GM10847 (cell line): ENCODE measurements at regions not wholly inside any gene's neighbourhood (a gene's known extent, or its start where the extent isn't known, plus 50 kb on each side); places are given as distances from the start of the nearest gene placed in this dataset.

ENCODE experiments used
- POLR2A ChIP-seq: IDR thresholded peaks from 2 replicates; pipeline ENCODE4 v1.6.1; 2011; ENCODE audit not compliant: insufficient read length; ENCODE audit errors: extremely low read depth

GRCh38 chr2:8537562-8538155, 144.2 kb upstream of the ID2 start:
- no peak for TF ChIP-seq POLR2A

DNA sequence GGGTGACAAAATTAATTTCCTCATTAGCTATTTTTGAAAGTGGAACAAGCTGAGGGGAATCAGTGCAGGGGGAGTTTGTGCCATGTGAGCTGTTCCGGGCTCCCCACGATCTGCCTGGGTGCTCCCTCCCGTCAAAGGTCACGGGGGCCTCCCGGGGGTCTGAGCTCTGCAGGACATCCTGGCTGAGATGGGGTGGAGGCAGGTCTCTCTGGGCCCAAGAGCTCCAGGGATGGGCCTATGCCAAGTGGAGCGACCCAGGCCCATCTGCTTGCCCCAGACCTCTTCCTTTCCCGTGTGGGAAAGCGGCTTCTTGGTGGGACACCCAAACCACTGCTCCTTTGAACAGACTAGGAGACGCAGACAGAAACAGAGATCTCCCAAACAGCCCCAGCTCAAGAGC, 143.3 kb upstream of the ID2 start:
- TF ChIP-seq POLR2A, result no peak

DNA sequence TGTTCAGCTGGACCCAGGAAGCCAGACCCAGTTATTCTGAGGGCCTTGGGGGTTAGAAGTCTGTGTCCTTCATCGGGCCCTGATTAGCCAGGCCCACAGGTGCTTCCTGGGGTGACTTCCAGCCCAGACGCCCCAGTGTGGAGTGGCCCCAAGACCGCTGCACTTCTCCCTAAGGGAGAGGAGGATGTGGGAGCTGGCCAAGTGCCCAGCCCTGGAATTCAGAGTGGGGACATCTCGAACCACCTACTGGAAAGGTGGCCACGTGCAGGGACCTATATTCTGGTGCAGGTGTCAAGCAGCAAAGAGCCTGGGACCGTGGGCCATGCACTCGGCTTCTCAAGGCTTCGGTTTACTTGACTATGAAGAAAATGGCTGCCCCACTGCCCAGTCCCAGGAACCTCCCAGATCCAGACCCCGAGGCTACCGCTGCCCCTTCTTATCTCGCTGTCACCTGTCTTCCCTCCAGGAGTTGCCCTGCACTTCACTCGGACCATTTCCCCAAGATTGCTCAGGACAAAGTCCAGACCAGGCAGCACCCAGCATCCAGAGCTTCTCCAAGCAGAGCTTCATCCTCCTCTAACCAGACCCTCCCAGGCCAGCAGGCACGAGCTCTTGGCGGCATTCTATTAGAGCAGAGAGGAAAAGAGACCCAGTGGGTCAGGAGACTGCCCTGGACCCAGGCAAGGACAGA, 142.8 kb upstream of the ID2 start:
- no peak for TF ChIP-seq POLR2A

DNA sequence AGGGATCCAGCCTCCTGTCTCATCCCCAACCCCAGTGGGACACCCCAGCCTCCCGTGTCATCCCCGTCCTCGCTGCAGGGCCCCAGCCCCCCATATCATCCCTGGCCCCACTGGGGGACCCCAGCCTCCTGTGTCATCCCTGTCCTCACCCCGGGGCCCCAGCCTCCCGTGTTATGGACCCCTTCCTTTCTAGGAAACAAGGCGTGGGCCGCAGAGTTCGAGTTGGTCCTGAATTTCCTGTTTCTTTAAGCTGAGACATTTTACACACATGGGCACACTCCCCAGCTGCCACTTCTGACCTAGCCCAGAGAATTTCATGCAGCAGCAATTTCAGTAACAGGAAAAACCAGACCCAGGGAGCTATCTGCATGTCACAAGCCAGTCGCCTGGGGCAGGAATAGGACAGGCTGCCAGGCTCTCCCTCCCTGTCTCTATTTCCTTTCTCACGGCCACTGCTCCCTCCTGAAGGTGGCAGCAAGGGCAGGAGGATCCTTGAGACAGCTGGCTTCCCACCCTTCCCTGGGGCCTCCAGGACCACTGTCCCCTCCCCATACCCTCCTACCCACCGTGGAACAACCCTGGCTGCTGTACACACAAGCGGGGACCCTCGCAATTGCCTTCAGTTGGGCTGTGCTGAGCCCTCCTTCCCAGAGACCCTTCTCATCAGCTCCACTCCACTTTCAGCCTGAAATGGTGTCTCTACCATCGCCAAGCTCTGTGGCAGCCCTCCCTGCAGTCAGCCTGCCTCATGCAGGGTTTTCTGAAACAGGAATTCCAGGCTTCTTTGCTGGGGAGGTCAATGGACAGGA, 141.9 kb upstream of the ID2 start:
- TF ChIP-seq POLR2A, result no peak

DNA sequence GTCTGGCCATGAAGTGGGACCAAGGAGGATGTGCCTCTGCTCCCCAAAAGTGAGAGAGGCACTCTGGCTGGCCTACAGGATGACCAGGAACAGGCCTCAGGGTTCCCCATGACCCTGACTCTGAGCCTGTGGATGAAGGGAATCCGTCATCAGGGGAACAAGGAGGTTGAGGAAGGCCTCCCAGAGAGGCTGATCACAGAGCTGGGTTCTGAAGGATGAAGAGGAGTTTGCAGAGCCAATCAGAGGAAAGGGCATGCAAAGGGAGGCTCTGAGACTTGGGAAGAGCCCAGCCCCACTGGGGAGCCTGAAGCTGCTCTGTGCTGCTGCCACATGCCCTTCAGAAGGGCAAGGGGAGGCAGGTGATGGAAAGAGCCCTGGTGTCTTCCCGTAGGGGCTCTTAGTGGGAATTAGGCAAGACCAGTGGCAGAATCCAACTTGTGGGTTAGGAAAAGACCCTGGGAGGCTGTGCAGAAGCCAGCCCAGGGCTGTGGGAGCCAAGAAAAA, 141.3 kb upstream of the ID2 start:
- TF ChIP-seq POLR2A, result no peak

DNA sequence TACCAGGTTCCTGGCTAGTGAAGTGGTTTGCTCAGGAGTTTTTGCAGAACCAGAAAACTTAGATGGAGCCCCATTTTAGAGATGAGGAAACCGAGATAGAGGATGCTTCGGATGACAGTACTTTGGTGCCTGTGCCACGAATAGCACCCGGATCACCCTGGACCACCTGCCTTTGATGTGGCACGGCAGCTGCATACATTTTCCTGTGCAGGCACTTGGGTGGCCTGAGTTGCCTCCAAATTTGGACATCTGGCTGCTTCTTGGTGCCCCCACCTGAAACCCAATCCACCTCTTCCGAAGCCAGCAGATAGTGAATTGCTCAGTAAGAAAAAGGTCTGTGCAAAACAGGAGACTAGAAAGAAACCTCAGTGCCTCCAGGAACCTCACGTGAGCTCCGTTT, 140.6 kb upstream of the ID2 start:
- no peak for TF ChIP-seq POLR2A

DNA sequence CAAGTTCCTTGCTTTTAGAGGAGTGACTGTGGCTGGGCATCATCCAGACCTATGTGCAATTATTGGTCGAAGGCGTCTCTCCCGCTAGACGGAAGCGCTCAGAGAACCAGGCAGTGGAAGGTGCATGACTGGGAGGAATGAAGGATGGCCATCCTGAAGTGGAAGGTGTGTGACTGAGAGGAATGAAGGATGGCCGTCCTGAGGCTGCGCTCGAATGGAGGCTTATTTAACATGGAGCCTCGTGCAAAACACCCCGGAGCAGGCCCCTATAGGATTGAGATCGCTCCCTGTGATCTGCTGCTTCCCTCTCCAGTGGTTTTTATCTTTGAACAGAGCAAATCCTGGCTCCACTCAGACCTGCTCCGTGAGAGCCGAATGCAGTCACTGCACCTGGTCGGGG, 140.2 kb upstream of the ID2 start:
- no peak for TF ChIP-seq POLR2A

DNA sequence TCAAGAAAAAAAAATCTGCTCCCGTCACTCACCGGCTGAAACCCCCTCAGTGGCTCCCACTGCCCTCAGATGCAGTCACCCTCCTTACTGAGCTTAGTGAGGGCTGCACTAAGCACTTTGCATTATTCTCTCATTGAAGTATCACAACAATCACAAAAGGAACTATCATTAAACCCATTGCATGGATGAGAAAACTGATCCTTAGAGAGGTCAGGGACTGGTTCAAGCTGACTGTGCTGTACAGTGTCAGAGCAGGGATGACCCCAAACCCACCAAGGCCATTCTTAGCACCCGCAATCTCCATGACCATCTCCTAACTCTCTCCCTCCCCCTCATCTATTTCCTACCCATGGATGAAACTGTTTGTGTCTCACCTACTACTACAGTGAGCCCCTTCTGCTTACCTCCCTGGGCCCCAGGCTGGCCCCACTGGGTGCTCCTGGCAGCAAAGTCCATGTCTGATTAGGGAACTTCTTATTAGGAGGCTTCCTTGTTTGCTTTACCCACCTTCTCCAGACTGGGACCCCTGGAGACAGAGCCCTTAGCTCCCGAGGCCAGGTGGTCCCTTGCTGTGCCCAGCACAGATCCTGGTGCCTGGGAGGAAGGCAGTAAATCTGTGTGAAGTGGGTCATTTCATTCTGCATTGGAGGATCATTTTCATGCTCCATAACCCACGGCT, 139.3 kb upstream of the ID2 start:
- no peak for TF ChIP-seq POLR2A

- no peak for TF ChIP-seq POLR2A
Observed at GRCh38 chr2:8543060-8543382, 138.8 kb upstream of the ID2 start.

DNA sequence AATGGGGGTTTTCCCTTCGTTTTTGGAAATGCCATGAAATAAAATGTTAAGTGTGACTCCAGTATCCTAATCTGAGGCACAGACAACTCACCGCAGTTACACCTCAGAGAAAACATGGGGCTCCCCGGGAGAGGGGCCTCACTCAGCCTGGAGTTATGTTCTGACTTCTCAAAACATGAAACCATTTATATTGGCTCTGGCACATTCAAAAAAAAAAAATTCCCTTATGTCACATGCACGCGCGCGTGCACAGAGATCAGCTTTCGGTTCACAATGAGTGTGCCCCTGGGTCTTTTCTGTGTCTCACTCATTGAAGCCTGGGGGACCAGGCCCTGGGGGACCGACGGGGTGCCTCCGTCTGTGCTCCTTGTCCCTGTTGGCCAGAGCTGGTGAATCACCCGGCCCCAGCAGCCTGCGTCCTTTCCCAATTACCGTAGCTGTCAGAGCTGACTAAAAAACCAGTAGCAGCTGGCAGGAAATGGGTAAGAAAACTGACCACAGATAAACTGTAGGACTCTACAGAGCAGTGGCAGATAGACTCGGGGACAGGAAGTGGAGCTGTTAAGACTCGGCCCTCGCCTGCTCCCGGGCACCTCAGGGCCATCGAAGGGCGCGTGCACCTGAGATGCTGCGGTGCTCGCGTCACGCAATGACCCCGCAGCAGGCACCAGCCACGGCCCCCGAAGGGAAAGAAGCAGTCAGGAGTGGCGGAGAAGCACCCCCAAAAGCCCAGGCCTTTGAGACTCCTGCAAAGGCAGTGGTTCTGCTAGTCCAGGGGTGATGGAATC, 138.3 kb upstream of the ID2 start:
- peak; percentile 13 for TF ChIP-seq POLR2A

GRCh38 chr2:8544171-8544785, 137.6 kb upstream of the ID2 start:
- no peak for TF ChIP-seq POLR2A

- no peak for TF ChIP-seq POLR2A
Observed at GRCh38 chr2:8544786-8545694, 136.8 kb upstream of the ID2 start.
